ENCODE measurements at regions not wholly inside any gene's neighbourhood (a gene's known extent, or its start where the extent isn't known, plus 50 kb on each side); places are given as distances from the start of the nearest gene placed in this dataset.
"Not testable (repeated sequence)": the region's sequence is repeated elsewhere in the genome, so short reads cannot be mapped to it uniquely, and the experiment has no call there.

DNA sequence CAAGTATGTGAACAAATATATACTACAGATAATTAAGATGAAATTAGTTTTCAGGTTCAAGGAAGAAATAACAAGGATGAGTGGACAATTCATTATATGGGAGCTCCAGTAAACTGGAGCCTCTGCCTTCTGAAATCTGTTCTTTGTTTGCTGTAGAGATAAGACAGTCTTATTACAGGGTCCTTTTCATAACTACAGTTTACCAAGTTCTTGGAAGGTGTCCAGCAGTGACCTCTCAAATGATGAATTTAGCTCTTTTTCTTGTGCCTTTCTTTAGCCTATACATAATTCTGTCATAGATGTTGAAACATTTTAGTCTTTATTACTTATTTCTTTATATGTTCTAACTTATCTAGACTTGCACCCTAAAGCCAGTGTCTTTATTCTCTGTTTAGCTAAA is 89.7 kb upstream of the GBE1 start:
- no peak for DNase-seq (ENCODE audit: low read depth)

DNA sequence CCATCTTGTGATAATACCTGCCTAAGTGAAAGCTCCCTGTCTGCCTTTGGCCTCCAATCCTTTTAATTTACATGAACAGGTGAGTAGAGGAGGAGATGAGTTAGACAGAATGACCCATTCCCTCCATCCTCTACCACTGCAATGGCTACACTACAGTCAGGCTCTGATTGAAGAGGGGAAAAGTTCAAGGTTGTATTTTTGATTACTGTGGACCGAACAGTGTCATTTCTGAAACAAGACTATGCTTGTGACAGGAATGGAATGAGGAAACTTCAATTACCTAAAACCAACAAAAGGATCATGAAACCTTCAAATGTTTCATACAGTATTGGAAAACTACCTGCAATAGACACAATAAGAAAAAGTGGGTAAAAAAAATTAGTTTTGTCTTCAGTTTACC is 85.5 kb upstream of the GBE1 start:
- DNase-seq (ENCODE audit: low read depth): no peak

GRCh38 chr3:81841540-81841939 is 80.1 kb upstream of the GBE1 start:
- no peak for DNase-seq (ENCODE audit: low read depth)

DNA sequence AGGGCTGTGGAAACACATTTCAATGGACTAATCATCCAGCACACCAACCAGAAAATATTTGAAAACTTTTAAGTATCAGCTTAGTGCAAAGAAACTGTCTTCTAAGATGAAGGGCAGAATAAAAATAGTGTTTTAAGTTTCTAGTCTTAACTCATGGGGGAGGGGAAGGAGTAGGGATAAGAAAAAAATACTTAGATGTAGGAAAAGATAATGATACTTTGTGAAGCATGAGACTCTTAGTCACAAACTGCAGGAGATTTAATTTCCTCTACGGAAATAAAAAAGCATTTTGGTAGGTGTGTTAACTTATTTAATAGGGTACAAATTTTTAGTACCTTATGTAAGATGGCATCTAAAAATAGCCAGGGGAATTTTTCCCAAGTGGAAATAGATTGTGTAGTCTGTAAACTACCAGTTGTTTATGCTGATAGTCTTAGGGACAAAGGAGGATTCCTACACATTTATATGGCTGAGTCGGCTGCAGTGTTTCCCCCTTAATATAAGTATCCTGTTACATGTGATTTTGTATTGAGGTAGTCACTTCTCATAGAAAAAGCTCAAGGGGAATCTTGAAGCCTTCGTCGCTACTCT is 78.2 kb upstream of the GBE1 start:
- DNase-seq (ENCODE audit: low read depth): no peak

DNA sequence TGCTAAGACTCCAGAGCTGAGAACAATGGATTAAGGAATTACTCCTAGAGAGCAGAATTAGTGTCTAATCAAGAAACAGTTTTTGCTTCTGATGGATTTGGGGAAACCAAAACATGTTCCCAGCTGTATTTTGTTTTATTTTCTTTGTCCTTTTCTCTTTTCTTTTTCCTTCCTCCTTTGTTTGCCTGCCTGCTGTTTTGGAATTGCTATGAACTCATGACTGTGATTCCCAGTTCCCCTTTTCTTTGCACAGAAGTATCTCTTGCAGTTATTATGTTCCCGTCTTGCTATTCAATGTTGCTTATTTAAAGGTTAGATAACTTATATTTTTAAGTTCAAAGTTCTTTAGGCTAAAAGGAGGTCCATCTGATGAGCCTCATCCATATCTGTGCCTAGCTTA is 77.0 kb upstream of the GBE1 start:
- no peak for DNase-seq (ENCODE audit: low read depth)

GRCh38 chr3:81837071-81837593 is 75.7 kb upstream of the GBE1 start:
- no peak for DNase-seq (ENCODE audit: low read depth)

- DNase-seq (ENCODE audit: low read depth): no peak
Measured at GRCh38 chr3:81829937-81830336, 68.5 kb upstream of the GBE1 start.

GRCh38 chr3:81829272-81829671 is 67.8 kb upstream of the GBE1 start:
- DNase-seq (ENCODE audit: low read depth): not testable (repeated sequence)

GRCh38 chr3:81823882-81824395 is 62.5 kb upstream of the GBE1 start:
- no peak for DNase-seq (ENCODE audit: low read depth)

GRCh38 chr3:81823086-81823485 is 61.6 kb upstream of the GBE1 start:
- DNase-seq (ENCODE audit: low read depth): no peak

- DNase-seq (ENCODE audit: low read depth): peak; percentile 1
Measured at GRCh38 chr3:81816473-81817250, 55.2 kb upstream of the GBE1 start.

- not testable (repeated sequence) for DNase-seq (ENCODE audit: low read depth)
Measured at GRCh38 chr3:81812098-81812497, 50.7 kb upstream of the GBE1 start.
